ENCODE measurements at regions not wholly inside any gene's neighbourhood (a gene's known extent, or its start where the extent isn't known, plus 50 kb on each side); places are given as distances from the start of the nearest gene placed in this dataset.

DNA sequence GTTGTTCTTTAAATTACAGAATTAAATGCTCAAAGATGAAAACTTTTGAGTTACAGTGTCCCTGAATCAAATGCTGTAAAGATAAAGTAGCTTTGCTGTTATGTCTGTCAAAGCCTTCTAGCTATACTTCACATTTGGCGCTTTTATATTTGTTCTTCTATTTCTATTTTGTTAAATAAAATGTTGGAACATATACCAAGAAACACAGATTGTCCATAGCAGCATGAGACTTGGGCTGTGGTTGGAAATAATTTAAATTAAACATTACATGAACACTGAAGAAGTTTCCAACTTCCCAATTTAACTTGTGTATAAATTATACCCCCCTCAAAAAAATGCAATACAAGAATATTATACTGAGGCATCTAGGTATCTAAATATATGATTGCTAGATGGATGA lies 249.8 kb downstream of the NR2F1-AS1 start:
- TF ChIP-seq, protein P1, sequence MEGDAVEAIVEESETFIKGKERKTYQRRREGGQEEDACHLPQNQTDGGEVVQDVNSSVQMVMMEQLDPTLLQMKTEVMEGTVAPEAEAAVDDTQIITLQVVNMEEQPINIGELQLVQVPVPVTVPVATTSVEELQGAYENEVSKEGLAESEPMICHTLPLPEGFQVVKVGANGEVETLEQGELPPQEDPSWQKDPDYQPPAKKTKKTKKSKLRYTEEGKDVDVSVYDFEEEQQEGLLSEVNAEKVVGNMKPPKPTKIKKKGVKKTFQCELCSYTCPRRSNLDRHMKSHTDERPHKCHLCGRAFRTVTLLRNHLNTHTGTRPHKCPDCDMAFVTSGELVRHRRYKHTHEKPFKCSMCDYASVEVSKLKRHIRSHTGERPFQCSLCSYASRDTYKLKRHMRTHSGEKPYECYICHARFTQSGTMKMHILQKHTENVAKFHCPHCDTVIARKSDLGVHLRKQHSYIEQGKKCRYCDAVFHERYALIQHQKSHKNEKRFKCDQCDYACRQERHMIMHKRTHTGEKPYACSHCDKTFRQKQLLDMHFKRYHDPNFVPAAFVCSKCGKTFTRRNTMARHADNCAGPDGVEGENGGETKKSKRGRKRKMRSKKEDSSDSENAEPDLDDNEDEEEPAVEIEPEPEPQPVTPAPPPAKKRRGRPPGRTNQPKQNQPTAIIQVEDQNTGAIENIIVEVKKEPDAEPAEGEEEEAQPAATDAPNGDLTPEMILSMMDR (conservative IDR thresholded peaks at IDR 0.05; ENCODE audit: low read depth, low read length), result no peak
- DNase-seq (ENCODE audit: low read depth), result no peak
- no peak overlapping the region for H3K4me3 ChIP-seq (ENCODE audit: low read depth, low read length)

DNA sequence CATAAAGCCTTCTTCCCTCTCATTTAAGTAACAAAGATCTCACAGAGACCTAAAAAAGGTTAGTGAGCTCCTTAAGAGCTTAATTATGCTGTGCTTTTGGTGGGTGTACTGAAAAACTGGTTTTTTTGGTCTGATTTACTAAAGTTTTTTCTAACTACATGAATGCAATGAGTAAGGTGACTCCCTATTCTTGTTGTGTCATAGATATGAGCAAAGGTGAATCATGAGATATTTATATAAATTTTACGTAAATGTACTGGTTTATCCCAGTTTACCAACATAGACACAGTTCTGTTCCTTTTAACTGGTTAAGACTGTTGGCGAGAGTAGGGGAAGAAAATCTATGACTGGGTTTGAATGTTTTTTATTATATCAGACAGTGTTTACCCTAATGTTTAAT lies 250.5 kb downstream of the NR2F1-AS1 start:
- DNase-seq (ENCODE audit: low read depth), result no peak

DNA sequence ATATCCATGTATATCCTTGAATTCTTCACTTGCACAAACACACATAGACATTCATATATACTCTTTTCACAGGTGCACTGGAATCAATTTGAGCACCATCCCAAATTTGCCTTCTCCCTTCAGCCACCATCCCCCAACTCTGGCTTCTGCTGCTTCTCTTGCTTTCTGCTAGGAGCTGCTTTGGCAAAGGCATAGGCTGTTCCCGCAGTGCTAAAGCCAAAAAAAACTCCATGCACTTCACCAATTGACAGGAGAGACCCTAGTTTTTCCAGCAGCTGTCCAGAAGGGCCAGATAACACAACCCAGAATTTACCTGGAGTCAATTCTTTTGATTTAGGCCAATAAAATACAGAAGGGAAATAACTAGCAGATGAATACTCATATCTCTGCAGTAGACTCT lies 251.3 kb downstream of the NR2F1-AS1 start:
- no peak for DNase-seq (ENCODE audit: low read depth)
- H3K4me3 ChIP-seq (ENCODE audit: low read depth, low read length), result no peak overlapping the region
- TF ChIP-seq, protein P1 (conservative IDR thresholded peaks at IDR 0.05; ENCODE audit: low read depth, low read length), result no peak

More for the DNA sequence above, 250.5 kb downstream of the NR2F1-AS1 start:
- TF ChIP-seq, protein P1 (conservative IDR thresholded peaks at IDR 0.05; ENCODE audit: low read depth, low read length), result no peak
- H3K4me3 ChIP-seq (ENCODE audit: low read depth, low read length), result no peak overlapping the region

DNA sequence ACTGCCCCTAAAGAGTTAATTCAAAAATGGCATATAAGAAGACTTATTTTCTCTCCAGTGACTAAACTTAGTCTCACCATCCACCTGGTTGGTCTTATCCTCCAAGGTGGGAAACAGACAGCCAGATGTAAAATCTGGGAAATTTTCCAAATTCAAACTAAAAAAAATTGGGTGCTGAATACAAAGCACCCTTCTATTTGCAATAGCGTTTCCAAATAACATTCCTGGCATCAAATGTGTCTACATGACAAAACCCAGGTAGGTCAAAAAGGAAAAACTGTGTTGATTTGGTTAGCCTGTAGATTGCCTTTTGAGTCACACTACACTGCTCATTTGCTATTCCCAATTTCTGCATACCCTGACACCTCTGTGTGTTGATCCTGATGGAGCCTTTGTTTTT lies 252.2 kb downstream of the NR2F1-AS1 start:
- TF ChIP-seq, protein P1 (conservative IDR thresholded peaks at IDR 0.05; ENCODE audit: low read depth, low read length), result no peak
- no peak for DNase-seq (ENCODE audit: low read depth)
- H3K4me3 ChIP-seq (ENCODE audit: low read depth, low read length), result no peak overlapping the region

DNA sequence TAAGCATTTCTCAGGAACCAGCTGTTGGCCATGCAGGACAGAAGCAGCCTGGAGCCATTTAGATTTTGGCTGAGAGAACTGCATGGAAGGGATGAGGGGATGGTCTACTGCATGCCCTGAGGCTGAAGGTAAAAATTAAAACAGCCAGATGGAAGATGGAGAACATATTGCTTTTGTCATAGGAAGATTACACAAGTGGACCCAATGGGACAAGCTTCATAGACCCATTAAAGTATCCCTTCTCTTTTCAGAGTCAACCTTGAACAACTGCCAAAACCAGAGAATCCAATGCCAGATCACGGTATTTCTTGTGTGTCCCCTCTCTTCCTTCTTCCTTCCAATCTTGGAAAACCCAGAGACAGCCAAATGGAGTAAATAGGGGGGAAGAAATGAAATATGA lies 253.4 kb downstream of the NR2F1-AS1 start:
- DNase-seq (ENCODE audit: low read depth), result no peak
- H3K4me3 ChIP-seq (ENCODE audit: low read depth, low read length), result no peak overlapping the region
- TF ChIP-seq, protein P1 (conservative IDR thresholded peaks at IDR 0.05; ENCODE audit: low read depth, low read length), result no peak

DNA sequence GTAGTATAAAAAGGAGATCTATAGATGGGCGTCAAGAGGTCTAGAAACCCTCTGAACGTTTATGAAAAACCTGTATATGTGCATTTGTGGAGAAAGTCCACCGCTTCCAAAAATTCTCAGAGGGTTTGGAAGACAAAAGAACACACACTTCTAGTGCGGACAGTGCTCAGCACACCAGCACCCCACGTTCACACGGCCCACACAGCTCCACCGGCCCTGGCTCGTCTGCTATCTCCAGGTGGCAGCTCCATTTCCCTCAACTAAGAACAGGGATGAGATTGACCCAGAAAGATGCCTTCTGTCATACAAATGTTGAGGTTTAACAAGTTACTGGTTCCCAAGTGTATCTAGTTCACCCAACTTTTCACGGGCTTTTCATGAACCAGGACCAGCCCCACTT lies 255.1 kb downstream of the NR2F1-AS1 start:
- H3K4me3 ChIP-seq (ENCODE audit: low read depth, low read length), result no peak overlapping the region
- TF ChIP-seq, protein P1 (conservative IDR thresholded peaks at IDR 0.05; ENCODE audit: low read depth, low read length), result no peak

DNA sequence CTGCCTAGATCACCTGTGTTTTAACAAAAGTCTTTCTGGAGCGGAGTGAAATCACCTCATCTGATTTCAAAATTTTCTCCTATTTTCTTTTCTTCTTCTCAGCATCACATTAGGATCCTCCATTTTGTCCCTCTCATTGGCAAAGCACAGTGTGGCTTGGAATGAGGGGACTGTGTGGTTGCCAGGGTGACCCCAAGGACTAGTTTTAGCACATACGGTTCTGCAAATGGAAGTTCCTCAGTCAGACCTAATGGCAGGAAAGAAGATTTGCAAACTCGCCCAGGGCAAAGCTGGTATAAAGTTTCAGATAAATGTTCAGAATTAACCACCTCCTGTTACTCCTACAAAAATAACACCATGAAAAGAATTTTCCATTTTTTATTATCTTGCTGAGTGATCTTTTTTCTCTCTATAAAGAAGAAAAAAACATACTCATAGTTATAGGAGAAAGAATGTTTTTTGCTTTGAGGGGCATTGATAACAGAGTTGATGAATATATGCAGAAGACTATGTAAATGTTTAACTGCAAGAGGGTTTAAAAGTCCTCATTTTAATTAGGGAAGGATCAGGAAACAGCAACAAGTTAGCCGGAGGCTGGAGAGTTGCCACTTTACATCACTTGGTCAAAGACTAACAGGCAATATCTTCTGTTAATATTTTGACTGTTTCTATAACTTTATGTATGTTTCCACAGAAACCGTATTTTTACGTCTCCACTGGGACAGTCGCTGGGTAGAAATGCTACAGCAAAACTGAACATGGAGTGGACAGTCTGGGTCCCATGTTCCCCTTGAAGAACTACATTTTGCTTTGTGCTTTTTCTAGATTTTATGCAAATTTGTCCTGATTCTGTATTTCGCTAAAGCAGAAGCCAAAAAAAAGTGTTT lies 257.8 kb downstream of the NR2F1-AS1 start:
- TF ChIP-seq, protein P1 (conservative IDR thresholded peaks at IDR 0.05; ENCODE audit: low read depth, low read length), result no peak
- no peak for DNase-seq (ENCODE audit: low read depth)
- no peak overlapping the region for H3K4me3 ChIP-seq (ENCODE audit: low read depth, low read length)

More for the DNA sequence above, 255.1 kb downstream of the NR2F1-AS1 start:
- DNase-seq (ENCODE audit: low read depth), result no peak

Measured in epithelial cell of proximal tubule (primary cell).